ENCODE measurements at regions not wholly inside any gene's neighbourhood (a gene's known extent, or its start where the extent isn't known, plus 50 kb on each side); places are given as distances from the start of the nearest gene placed in this dataset.

GRCh38 chr6:164178679-164179332, 764.3 kb downstream of the QKI start:
- TF ChIP-seq Cebpa-rat (IDR thresholded peaks at IDR 0.05) = no peak
- Histone ChIP-seq H4K20me1 (no peaks in the 10 kb centered on the region), H3K4me3 (no peak overlapping the region), H3K27ac (no peak overlapping the region), H3K4me2 (no peak overlapping the region), H3K27me3 (no peaks in the 10 kb centered on the region), H3K9ac (no peak overlapping the region), H3K4me1 (no peaks in the 10 kb centered on the region), H3K9me3 (replicated peaks in 1 of 11) (peaks cover 0 to 4% (median 0%) of the 10 kb centered on the region in 11 experiments; a peak in 2 of 22 replicates), H3K36me3 (no peaks in the 10 kb centered on the region)

GRCh38 chr6:164169355-164169754, 754.8 kb downstream of the QKI start:
- Histone ChIP-seq H3K9me3 (replicated peaks in 1 of 11) (peaks cover 0 to 12% (median 8%) of the 10 kb centered on the region in 11 experiments; a peak in 6 of 22 replicates), H3K4me2 (no peak overlapping the region), H3K9ac (no peak overlapping the region), H3K36me3 (no peaks in the 10 kb centered on the region), H3K4me1 (no peaks in the 10 kb centered on the region), H4K20me1 (no peaks in the 10 kb centered on the region), H3K27me3 (no peaks in the 10 kb centered on the region), H3K27ac (no peak overlapping the region), H3K4me3 (no peak overlapping the region)
- TF ChIP-seq Cebpa-rat (IDR thresholded peaks at IDR 0.05) = no peak

- peaks cover 0 to 9% (median 6%) of the 10 kb centered on the region in 11 experiments; a peak in 7 of 22 replicates for H3K9me3 ChIP-seq (replicated peaks in 1 of 11)
- 0 out of 20 replicates have a peak, but pooled peaks cover 0 to 1% (median 0%) of the 10 kb centered on the region in 10 experiments for H3K4me1 ChIP-seq
- no peaks in the 10 kb centered on the region for H4K20me1 ChIP-seq
- TF ChIP-seq Cebpa-rat (IDR thresholded peaks at IDR 0.05) = no peak
- H3K36me3 ChIP-seq = no peaks in the 10 kb centered on the region
- H3K4me2 ChIP-seq = no peak overlapping the region
- no peak overlapping the region for H3K9ac ChIP-seq
- H3K27ac ChIP-seq = no peak overlapping the region
- no peaks in the 10 kb centered on the region for H3K27me3 ChIP-seq
- no peak overlapping the region for H3K4me3 ChIP-seq
These were observed 754.1 kb downstream of the QKI start for GRCh38 chr6:164168595-164168994.

- no peaks in the 10 kb centered on the region for H3K36me3 ChIP-seq
- no peak overlapping the region for H3K27ac ChIP-seq
- H3K27me3 ChIP-seq = no peaks in the 10 kb centered on the region
- no peaks in the 10 kb centered on the region for H4K20me1 ChIP-seq
- no peak overlapping the region for H3K4me3 ChIP-seq
- peaks cover 0 to 9% (median under 1%) of the 10 kb centered on the region in 11 experiments; a peak in 4 of 22 replicates for H3K9me3 ChIP-seq (replicated peaks in 1 of 11)
- H3K4me2 ChIP-seq = no peak overlapping the region
- no peak for TF ChIP-seq Cebpa-rat (IDR thresholded peaks at IDR 0.05)
- no peak overlapping the region for H3K9ac ChIP-seq
- H3K4me1 ChIP-seq = 0 out of 20 replicates have a peak, but pooled peaks cover 0 to 4% (median 0%) of the 10 kb centered on the region in 10 experiments
These were observed 753.4 kb downstream of the QKI start for GRCh38 chr6:164167873-164168405.

- H3K27ac ChIP-seq = no peak overlapping the region
- 0 out of 20 replicates have a peak, but pooled peaks cover 0 to 4% (median 0%) of the 10 kb centered on the region in 10 experiments for H3K4me1 ChIP-seq
- no peak overlapping the region for H3K9ac ChIP-seq
- H3K9me3 ChIP-seq (replicated peaks in 1 of 11) = peaks cover 0 to 10% (median 0%) of the 10 kb centered on the region in 11 experiments; a peak in 3 of 22 replicates
- no peaks in the 10 kb centered on the region for H3K36me3 ChIP-seq
- no peak for TF ChIP-seq Cebpa-rat (IDR thresholded peaks at IDR 0.05)
- no peak overlapping the region for H3K4me2 ChIP-seq
- no peak overlapping the region for H3K4me3 ChIP-seq
- no peaks in the 10 kb centered on the region for H3K27me3 ChIP-seq
- no peaks in the 10 kb centered on the region for H4K20me1 ChIP-seq
These were observed 752.5 kb downstream of the QKI start for GRCh38 chr6:164166996-164167395.

- no peaks in the 10 kb centered on the region for H3K36me3 ChIP-seq
- peaks cover 0 to 10% (median 0%) of the 10 kb centered on the region in 11 experiments; a peak in 3 of 22 replicates for H3K9me3 ChIP-seq (replicated peaks in 1 of 11)
- 0 out of 20 replicates have a peak, but pooled peaks cover 0 to 4% (median 0%) of the 10 kb centered on the region in 10 experiments for H3K4me1 ChIP-seq
- no peaks in the 10 kb centered on the region for H3K27me3 ChIP-seq
- no peak overlapping the region for H3K27ac ChIP-seq
- H4K20me1 ChIP-seq = no peaks in the 10 kb centered on the region
- H3K4me2 ChIP-seq = no peak overlapping the region
- no peak for TF ChIP-seq Cebpa-rat (IDR thresholded peaks at IDR 0.05)
- no peak overlapping the region for H3K9ac ChIP-seq
- no peak overlapping the region for H3K4me3 ChIP-seq
These were observed 752.0 kb downstream of the QKI start for GRCh38 chr6:164166515-164166914.

GRCh38 chr6:164164876-164165275, 750.4 kb downstream of the QKI start:
- Histone ChIP-seq H4K20me1 (no peaks in the 10 kb centered on the region), H3K27me3 (no peaks in the 10 kb centered on the region), H3K4me1 (0 out of 20 replicates have a peak, but pooled peaks cover 0 to 4% (median 0%) of the 10 kb centered on the region in 10 experiments), H3K36me3 (no peaks in the 10 kb centered on the region), H3K27ac (no peak overlapping the region), H3K4me2 (no peak overlapping the region), H3K9ac (no peak overlapping the region), H3K4me3 (no peak overlapping the region), H3K9me3 (replicated peaks in 1 of 11) (peaks cover 0 to 22% (median 0%) of the 10 kb centered on the region in 11 experiments; a peak in 5 of 22 replicates)
- no peak for TF ChIP-seq Cebpa-rat (IDR thresholded peaks at IDR 0.05)

GRCh38 chr6:164163239-164163638, 748.7 kb downstream of the QKI start:
- no peak overlapping the region for H3K9ac ChIP-seq
- H3K4me1 ChIP-seq = 0 out of 20 replicates have a peak, but pooled peaks cover 0 to 4% (median 0%) of the 10 kb centered on the region in 10 experiments
- H3K9me3 ChIP-seq (replicated peaks in 1 of 11) = peaks cover 0 to 39% (median 0%) of the 10 kb centered on the region in 11 experiments; a peak in 10 of 22 replicates
- no peaks in the 10 kb centered on the region for H3K36me3 ChIP-seq
- H3K4me3 ChIP-seq = no peak overlapping the region
- H3K27me3 ChIP-seq = no peaks in the 10 kb centered on the region
- no peak for TF ChIP-seq Cebpa-rat (IDR thresholded peaks at IDR 0.05)
- H3K4me2 ChIP-seq = no peak overlapping the region
- H4K20me1 ChIP-seq = no peaks in the 10 kb centered on the region
- H3K27ac ChIP-seq = no peak overlapping the region

- TF ChIP-seq Cebpa-rat (IDR thresholded peaks at IDR 0.05) = no peak
- 0 out of 20 replicates have a peak, but pooled peaks cover 0 to 4% (median 0%) of the 10 kb centered on the region in 10 experiments for H3K4me1 ChIP-seq
- no peak overlapping the region for H3K4me2 ChIP-seq
- no peaks in the 10 kb centered on the region for H3K36me3 ChIP-seq
- H3K4me3 ChIP-seq = no peak overlapping the region
- no peak overlapping the region for H3K27ac ChIP-seq
- no peaks in the 10 kb centered on the region for H3K27me3 ChIP-seq
- H3K9me3 ChIP-seq (replicated peaks in 1 of 11) = peaks cover 0 to 50% (median 4%) of the 10 kb centered on the region in 11 experiments; a peak in 12 of 22 replicates
- H4K20me1 ChIP-seq = no peaks in the 10 kb centered on the region
- H3K9ac ChIP-seq = no peak overlapping the region
These were observed 744.5 kb downstream of the QKI start for GRCh38 chr6:164159061-164159460.

Measured in BLaER1 treated with 17β-estradiol and CSF1 and Interleukin-3, amounts not matched to agents 10 nM and 100 nM (cell line).